Loucy (cell line): ENCODE measurements at regions not wholly inside any gene's neighbourhood (a gene's known extent, or its start where the extent isn't known, plus 50 kb on each side); places are given as distances from the start of the nearest gene placed in this dataset.
"Not testable (repeated sequence)": the region's sequence is repeated elsewhere in the genome, so short reads cannot be mapped to it uniquely, and the experiment has no call there.

Experiments
- CTCF ChIP-seq: fragments of 200-600 bp; sonication (generic); conservative IDR thresholded peaks from 2 replicates; pipeline ENCODE4 v1.5.1; 2014; ENCODE audit warnings: mild to moderate bottlenecking, antibody characterized with exemption, low read length
- EZH2phosphoT487 ChIP-seq: fragments of 200-600 bp; IDR thresholded peaks from 2 replicates; pipeline ENCODE4 v1.6.1; 2018; ENCODE audit warnings: antibody characterized with exemption, mild to moderate bottlenecking, moderate library complexity, borderline replicate concordance

DNA sequence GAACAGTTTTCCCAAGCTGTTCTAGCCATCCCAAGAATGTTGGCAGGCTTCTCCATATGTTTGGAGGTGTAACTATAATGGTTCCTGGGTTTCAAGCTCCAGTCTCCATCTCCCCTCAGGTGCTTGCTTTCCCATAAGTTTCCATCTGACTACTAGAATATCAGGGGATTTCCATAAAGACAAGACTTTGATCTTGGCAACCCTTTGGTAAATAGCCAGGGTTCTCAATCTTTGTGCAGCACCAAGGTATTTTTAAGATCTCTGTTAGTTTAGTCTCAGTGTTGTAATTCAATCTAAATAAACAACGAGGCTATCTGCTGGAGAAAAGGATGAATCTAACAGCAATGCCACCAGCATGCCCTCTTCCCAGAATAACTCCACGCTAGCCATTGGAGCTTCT is 56.7 kb downstream of the PPIAL4G start:
- not testable (repeated sequence) for TF ChIP-seq CTCF, EZH2phosphoT487
